Mesodermal cell (in vitro differentiated cells): ENCODE measurements at regions not wholly inside any gene's neighbourhood (a gene's known extent, or its start where the extent isn't known, plus 50 kb on each side); places are given as distances from the start of the nearest gene placed in this dataset.
A peak's percentile ranks its signal among the peaks of the same experiment; 100 is the strongest.
"Not testable (repeated sequence)": the region's sequence is repeated elsewhere in the genome, so short reads cannot be mapped to it uniquely, and the experiment has no call there.

Experiments used
- H3K27ac ChIP-seq: 2 replicates; pipeline ENCODE4 v1.7.0; 2013; ENCODE audit warnings: mild to moderate bottlenecking, low read depth, low read length, moderate library complexity; ENCODE audit not compliant: severe bottlenecking
- H3K36me3 ChIP-seq: 2 replicates; pipeline ENCODE4 v1.7.1; 2013; ENCODE audit warnings: mild to moderate bottlenecking, low read length, moderate library complexity; ENCODE audit not compliant: control insufficient read depth, insufficient read depth
- H3K4me1 ChIP-seq: one replicate; pipeline ENCODE4 v1.7.1; 2013; ENCODE audit warnings: mild to moderate bottlenecking, low read length; ENCODE audit not compliant: insufficient read depth, control insufficient read depth, poor library complexity, severe bottlenecking
- H3K4me3 ChIP-seq: 2 replicates; pipeline ENCODE4 v1.7.0; 2013; ENCODE audit warnings: low read length, control low read depth, mild to moderate bottlenecking; ENCODE audit not compliant: insufficient read depth, poor library complexity, severe bottlenecking; ENCODE audit errors: extremely low read depth
- H3K9me3 ChIP-seq: 2 replicates; pipeline ENCODE4 v1.7.1; 2013; ENCODE audit warnings: mild to moderate bottlenecking, low read length, moderate library complexity; ENCODE audit not compliant: control insufficient read depth
- WGBS, 2 experiments: methylation state at CpG; one replicate each; pipeline ENCODE4 v1.1.5; 2013; ENCODE audit warnings: missing lambda C conversion rate in 2 of 2; ENCODE audit not compliant: insufficient coverage in 2 of 2; 5-methylcytosine and 5-hydroxymethylcytosine counted together

DNA sequence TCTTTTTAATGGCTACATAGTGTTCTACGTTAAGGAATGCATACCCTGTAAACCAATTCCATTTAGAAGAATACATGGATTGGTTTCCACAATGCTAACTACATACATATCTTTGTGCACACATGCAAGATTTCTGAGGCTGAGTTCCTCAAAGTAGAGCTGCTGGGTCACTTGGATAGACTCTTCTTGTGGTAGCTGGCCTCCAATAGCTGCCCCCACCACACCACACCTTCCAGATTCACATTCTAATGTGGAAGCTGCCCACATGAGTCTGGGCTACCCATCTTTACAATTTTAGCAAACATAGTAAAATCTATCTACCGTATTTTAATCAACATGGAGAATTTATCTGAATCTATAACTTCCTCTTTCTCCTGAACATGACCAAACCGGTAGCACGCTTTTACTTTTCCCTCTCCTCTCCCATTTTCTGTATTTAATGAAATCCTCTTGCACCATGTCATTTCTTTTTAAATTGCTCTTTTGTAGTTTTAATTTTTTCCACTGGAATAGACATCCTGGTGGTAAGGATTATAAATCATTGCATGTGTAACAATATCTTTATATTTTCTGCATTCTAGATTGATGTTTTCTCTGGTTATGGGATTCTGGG is 74.7 kb upstream of the CITED2 start:
- 67 to 97% methylated on average over 3 of the region's 4 CpGs for WGBS, 2 experiments
- H3K27ac ChIP-seq = peak overlapping the region; percentile 67
- peaks cover 43% of the 10 kb centered on the region for H3K4me1 ChIP-seq
- no peak overlapping the region for H3K4me3 ChIP-seq
- peaks cover 3% of the 10 kb centered on the region for H3K9me3 ChIP-seq
- H3K36me3 ChIP-seq = no peaks in the 10 kb centered on the region

- Histone ChIP-seq H3K4me1 (peaks cover 46% of the 10 kb centered on the region), H3K4me3 (no peak overlapping the region), H3K9me3 (peaks cover 3% of the 10 kb centered on the region), H3K27ac (peak overlapping the region; percentile 75), H3K36me3 (no peaks in the 10 kb centered on the region)
- no CpG with 5 or more reads among the region's 2 CpGs for WGBS, 2 experiments
Observed at GRCh38 chr6:139448051-139448649, 73.7 kb upstream of the CITED2 start.

DNA sequence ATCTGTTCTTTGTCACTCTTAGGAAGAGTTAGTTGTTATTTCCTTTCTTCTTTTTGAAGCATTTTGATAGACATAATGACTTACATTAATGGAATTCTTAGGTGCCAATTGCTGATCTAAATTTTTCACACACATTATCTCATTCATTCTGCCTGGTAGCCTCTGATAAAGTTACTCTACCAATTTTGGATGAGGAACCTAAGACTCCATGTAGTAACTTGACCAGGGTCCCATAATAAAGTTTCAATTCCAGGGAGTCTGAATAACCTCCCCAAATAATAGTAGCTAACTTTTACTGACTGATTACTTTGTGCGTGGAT is 73.2 kb upstream of the CITED2 start:
- peaks cover 47% of the 10 kb centered on the region for H3K4me1 ChIP-seq
- WGBS, 2 experiments = no CpG with 5 or more reads among the region's 1 CpG
- H3K4me3 ChIP-seq = no peak overlapping the region
- peak overlapping the region; percentile 75 for H3K27ac ChIP-seq
- no peaks in the 10 kb centered on the region for H3K36me3 ChIP-seq
- peaks cover 3% of the 10 kb centered on the region for H3K9me3 ChIP-seq

DNA sequence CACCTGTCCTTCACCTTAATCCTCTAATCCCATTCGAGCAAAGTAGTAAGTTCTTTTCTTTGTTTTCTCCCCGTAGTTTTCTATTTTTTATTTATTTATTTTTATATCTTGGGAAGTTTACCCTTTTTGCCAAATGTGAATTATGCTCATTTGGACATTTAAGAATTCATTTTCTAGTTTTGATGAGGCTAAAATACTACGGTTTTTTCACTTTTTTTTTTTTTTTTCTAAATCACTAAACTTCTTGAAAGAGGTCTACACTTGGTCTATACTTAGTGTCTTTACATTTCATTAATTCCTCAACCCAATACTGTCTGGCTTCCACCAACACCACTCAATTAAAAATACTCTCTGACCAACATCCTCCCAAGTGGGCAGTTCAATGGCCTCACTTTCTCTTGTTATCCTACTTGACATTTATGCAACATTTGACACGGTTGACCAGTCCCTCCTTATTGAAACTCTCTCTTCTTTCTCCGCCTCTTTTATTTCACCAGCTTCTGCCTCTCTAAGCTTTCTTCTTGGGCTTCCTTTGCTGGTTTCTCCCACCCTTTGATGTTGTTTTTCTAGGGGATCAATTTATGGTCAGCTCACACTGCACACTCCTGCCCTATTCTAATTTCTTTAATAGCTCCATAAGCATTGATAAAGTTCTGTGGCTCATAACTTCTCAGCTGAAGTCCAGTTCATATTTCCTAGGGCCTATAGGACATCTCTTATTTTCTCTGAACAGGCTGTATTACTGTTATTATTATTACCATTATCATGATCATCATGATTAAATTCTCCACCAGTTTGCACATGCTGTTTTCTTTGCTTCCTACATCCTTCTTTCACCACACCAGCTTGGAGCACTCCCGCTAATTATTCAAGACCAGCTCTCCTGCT is 72.6 kb upstream of the CITED2 start:
- peaks cover 43% of the 10 kb centered on the region for H3K4me1 ChIP-seq
- H3K36me3 ChIP-seq = no peaks in the 10 kb centered on the region
- no peak overlapping the region for H3K4me3 ChIP-seq
- 75 to 81% methylated on average over 1 to 3 of the region's 6 CpGs for WGBS, 2 experiments
- H3K9me3 ChIP-seq = peaks cover 3% of the 10 kb centered on the region
- peak overlapping the region; percentile 75 for H3K27ac ChIP-seq

- Histone ChIP-seq H3K4me3 (no peak overlapping the region), H3K9me3 (peaks cover 3% of the 10 kb centered on the region), H3K4me1 (peaks cover 35% of the 10 kb centered on the region), H3K36me3 (no peaks in the 10 kb centered on the region), H3K27ac (no peak overlapping the region)
- 88 to 91% methylated on average over 3 to 5 of the region's 5 CpGs for WGBS, 2 experiments
Observed at GRCh38 chr6:139446138-139446715, 71.8 kb upstream of the CITED2 start.

GRCh38 chr6:139444273-139444787 is 69.9 kb upstream of the CITED2 start:
- 97 to 98% methylated on average over 4 to 8 of the region's 11 CpGs for WGBS, 2 experiments
- peaks cover 22% of the 10 kb centered on the region for H3K4me1 ChIP-seq

GRCh38 chr6:139443231-139444112 is 69.0 kb upstream of the CITED2 start:
- H3K27ac ChIP-seq = no peak overlapping the region
- H3K4me3 ChIP-seq = no peak overlapping the region
- H3K36me3 ChIP-seq = no peaks in the 10 kb centered on the region
- peaks cover 21% of the 10 kb centered on the region for H3K4me1 ChIP-seq
- 94% methylated on average over 12 to 15 of the region's 15 CpGs for WGBS, 2 experiments
- H3K9me3 ChIP-seq = peaks cover 3% of the 10 kb centered on the region

More at GRCh38 chr6:139444273-139444787, 69.9 kb upstream of the CITED2 start:
- H3K9me3 ChIP-seq, H3K27ac ChIP-seq, H3K4me3 ChIP-seq, H3K36me3 ChIP-seq: not testable (repeated sequence)

DNA sequence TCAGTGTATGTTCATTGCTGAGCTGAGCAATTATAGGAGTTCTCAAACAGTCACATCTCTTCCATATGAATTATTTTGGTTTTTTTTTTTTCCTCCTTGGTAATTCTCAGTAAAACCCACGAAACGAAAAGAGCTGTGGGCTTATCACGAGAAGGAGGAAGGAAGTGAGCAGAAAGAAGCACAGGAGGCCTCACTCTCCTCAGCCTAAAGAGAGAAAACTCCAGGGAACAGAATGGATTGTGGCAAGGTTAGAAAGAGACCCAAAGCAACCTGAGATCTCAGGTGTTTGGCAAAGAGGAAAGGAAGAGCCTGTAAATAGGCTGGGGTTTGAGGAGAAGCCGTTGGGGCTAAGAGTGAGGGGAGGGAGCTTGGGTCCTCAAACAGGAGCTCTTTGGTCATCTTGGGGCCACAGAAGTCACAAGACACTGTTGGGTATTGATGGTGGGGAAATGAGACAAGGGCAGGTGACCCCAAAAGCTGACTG is 67.8 kb upstream of the CITED2 start:
- Histone ChIP-seq H3K4me3 (no peak overlapping the region), H3K27ac (no peak overlapping the region), H3K4me1 (peaks cover 9% of the 10 kb centered on the region), H3K36me3 (no peaks in the 10 kb centered on the region), H3K9me3 (peaks cover 3% of the 10 kb centered on the region)
- 71 to 72% methylated on average over 1 to 4 of the region's 4 CpGs for WGBS, 2 experiments

DNA sequence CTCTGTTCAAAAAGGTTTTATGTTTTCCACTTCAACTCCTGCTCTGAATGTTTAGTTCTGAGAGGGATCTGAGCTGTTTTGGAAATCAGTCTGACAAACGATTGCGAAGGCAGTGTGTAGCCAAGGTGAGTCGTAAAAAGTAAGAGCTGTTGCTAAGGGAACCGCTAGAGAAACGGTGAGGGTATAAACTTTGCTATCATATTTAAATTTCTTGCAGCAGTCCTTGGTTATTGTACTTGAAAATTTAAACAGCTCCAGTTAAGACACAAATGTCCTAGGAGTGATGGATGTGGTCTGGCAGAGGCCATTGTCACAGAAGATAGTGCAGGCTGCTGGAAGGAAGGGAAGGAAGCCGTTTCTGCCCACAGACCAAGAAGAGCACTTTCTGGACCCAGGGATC is 64.9 kb upstream of the CITED2 start:
- Histone ChIP-seq H3K9me3 (no peaks in the 10 kb centered on the region), H3K36me3 (no peaks in the 10 kb centered on the region), H3K4me1 (peaks cover 4% of the 10 kb centered on the region), H3K27ac (no peak overlapping the region), H3K4me3 (no peak overlapping the region)
- 80 to 93% methylated on average over 1 to 5 of the region's 6 CpGs for WGBS, 2 experiments

DNA sequence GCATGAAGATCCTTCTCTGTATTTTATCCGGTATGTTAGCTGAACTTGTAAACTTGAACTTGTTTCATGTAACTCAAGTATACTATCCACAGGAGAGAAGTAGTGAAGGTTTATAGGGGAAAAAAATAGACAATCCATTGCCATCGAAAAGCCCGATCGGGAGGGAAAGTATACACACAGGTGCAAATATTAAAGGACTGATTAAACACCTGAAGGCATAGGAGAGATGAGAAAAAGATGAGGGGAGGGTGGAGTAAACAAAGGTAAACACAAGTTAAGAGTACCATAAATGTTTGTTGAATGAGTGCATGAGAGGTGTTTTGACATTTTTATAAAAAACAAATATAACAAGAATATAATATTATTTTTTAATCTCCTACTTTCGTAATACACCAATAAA is 64.3 kb upstream of the CITED2 start:
- WGBS, 2 experiments = 96 to 100% methylated on average over 3 to 4 of the region's 5 CpGs

More for the DNA sequence above, 64.3 kb upstream of the CITED2 start:
- H3K36me3 ChIP-seq = no peaks in the 10 kb centered on the region
- H3K9me3 ChIP-seq = no peaks in the 10 kb centered on the region
- H3K4me3 ChIP-seq = no peak overlapping the region
- no peak overlapping the region for H3K27ac ChIP-seq
- peaks cover 4% of the 10 kb centered on the region for H3K4me1 ChIP-seq
